Transverse colon (tissue), 4 donors: ENCODE measurements at regions not wholly inside any gene's neighbourhood (a gene's known extent, or its start where the extent isn't known, plus 50 kb on each side); places are given as distances from the start of the nearest gene placed in this dataset.

Source experiments
- DNase-seq: peaks from one replicate; pipeline ENCODE4 v3.0.0-alpha.2; 2019
- H3K27ac ChIP-seq, 4 donors: fragments of 200-600 bp; sonication (generic); 2 replicates each; pipeline ENCODE4 v1.5.1; 2016 to 2018; ENCODE audit warnings: inconsistent platforms in 4 of 4
- H3K27me3 ChIP-seq: fragments of 200-600 bp; sonication (generic); 2 replicates; pipeline ENCODE4 v1.5.1; 2017; ENCODE audit warnings: inconsistent platforms
- H3K36me3 ChIP-seq, 4 donors: fragments of 200-600 bp; sonication (generic); 2 replicates each; pipeline ENCODE4 v1.5.1; 2017 to 2019; ENCODE audit warnings: inconsistent platforms in 4 of 4
- H3K4me1 ChIP-seq, 4 donors: fragments of 200-600 bp; sonication (generic); 2 replicates each; pipeline ENCODE4 v1.5.1; 2017 to 2020; ENCODE audit warnings: inconsistent platforms in 4 of 4
- H3K4me3 ChIP-seq, 4 donors: fragments of 200-600 bp; sonication (generic); 1 replicate in 1 of 4; 2 replicates in 3 of 4; pipeline versions ENCODE4 v1.5.1 to v1.6.1; 2017 to 2019; ENCODE audit warnings: inconsistent platforms in 4 of 4
- H3K9me3 ChIP-seq, 2 donors: fragments of 200-600 bp; sonication (generic); 2 replicates each; pipeline ENCODE4 v1.5.1; 2017 to 2019; ENCODE audit warnings: inconsistent platforms in 2 of 2
- EP300 ChIP-seq: sonication (generic); formaldehyde crosslinking; IDR thresholded peaks from one replicate; pipeline ENCODE4 v1.6.1; 2017; ENCODE audit warnings: antibody characterized with exemption, low read depth
- POLR2A ChIP-seq: fragments of 450-650 bp; IDR thresholded peaks from one replicate; pipeline ENCODE4 v1.6.1; 2016; ENCODE audit warnings: antibody characterized with exemption, mild to moderate bottlenecking, moderate library complexity
- POLR2AphosphoS5 ChIP-seq, 3 donors: sonication (generic); formaldehyde crosslinking; IDR thresholded peaks; one replicate each; pipeline ENCODE4 v1.6.1; 2016; ENCODE audit warnings: antibody characterized with exemption in 3 of 3
- WGBS, 2 donors: methylation state at CpG; one replicate each; pipeline ENCODE4 v1.1.5; 2018; ENCODE audit warnings: low coverage in 1 of 2; 5-methylcytosine and 5-hydroxymethylcytosine counted together
- in situ Hi-C, 4 donors: fragments of 200-750 bp; cut with MboI; loops; one replicate each; pipeline versions ENCODE4 v1.15.0 to v1.15.1; 2017; ENCODE audit warnings: low sequenced_read_pairs in 3 of 4, low pct_ligation_motif_present in 1 of 4, low pct_unique_long_range_greater_than_20kb in 1 of 4
- intact Hi-C: fragments of 100-400 bp; cut with DNase I; formaldehyde crosslinking; loops from one replicate; pipeline ENCODE4 v1.15.1; 2023; ENCODE audit warnings: low total_unique reads
- TF ChIP-seq, protein P1 (sequence below), 5 experiments: fragments of 200-600 bp in 3 of 5; fragments of 450-650 bp in 2 of 5; sonication (generic) in 3 of 5; IDR thresholded peaks; 1 replicate in 2 of 5; 2 replicates in 3 of 5; pipeline ENCODE4 v1.5.1; 2016 to 2017; ENCODE audit warnings: antibody characterized with exemption in 5 of 5, inconsistent platforms in 3 of 5, mild to moderate bottlenecking in 2 of 5, moderate library complexity in 1 of 5

GRCh38 chr14:101364503-101365328 lies 196.6 kb upstream of the DIO3 start:
- H3K4me3 ChIP-seq = no peak overlapping the region
- 58% methylated on average over 42 of the region's 42 CpGs; no CpG with 5 or more reads in 1 of the 2 donors for WGBS, 2 donors
- in situ Hi-C loops (no loop called here), intact Hi-C loops (no loop called here)
- TF ChIP-seq EP300 (peak; percentile 67), POLR2A (no peak), POLR2AphosphoS5 (IDR thresholded peaks at IDR 0.05) (peak; percentile 50 to 74 (median 62))
- TF ChIP-seq, protein P1, sequence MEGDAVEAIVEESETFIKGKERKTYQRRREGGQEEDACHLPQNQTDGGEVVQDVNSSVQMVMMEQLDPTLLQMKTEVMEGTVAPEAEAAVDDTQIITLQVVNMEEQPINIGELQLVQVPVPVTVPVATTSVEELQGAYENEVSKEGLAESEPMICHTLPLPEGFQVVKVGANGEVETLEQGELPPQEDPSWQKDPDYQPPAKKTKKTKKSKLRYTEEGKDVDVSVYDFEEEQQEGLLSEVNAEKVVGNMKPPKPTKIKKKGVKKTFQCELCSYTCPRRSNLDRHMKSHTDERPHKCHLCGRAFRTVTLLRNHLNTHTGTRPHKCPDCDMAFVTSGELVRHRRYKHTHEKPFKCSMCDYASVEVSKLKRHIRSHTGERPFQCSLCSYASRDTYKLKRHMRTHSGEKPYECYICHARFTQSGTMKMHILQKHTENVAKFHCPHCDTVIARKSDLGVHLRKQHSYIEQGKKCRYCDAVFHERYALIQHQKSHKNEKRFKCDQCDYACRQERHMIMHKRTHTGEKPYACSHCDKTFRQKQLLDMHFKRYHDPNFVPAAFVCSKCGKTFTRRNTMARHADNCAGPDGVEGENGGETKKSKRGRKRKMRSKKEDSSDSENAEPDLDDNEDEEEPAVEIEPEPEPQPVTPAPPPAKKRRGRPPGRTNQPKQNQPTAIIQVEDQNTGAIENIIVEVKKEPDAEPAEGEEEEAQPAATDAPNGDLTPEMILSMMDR (IDR thresholded peaks at IDR 0.05) = no peak
- peak; percentile 57 for DNase-seq
- no peaks in the 10 kb centered on the region for H3K9me3 ChIP-seq
- no peaks in the 10 kb centered on the region for H3K27me3 ChIP-seq
- H3K36me3 ChIP-seq = no peaks in the 10 kb centered on the region
- H3K4me1 ChIP-seq = peaks cover 16 to 32% (median 23%) of the 10 kb centered on the region in 4 donors
- peak overlapping the region; percentile 76 to 94 (median 84) for H3K27ac ChIP-seq

GRCh38 chr14:101365329-101366158 lies 195.8 kb upstream of the DIO3 start:
- TF ChIP-seq POLR2A (no peak), POLR2AphosphoS5 (IDR thresholded peaks at IDR 0.05) (no peak), EP300 (no peak)
- TF ChIP-seq, protein P1 (IDR thresholded peaks at IDR 0.05) = no peak
- no peaks in the 10 kb centered on the region for H3K36me3 ChIP-seq
- peaks cover 16 to 32% (median 22%) of the 10 kb centered on the region in 4 donors for H3K4me1 ChIP-seq
- intact Hi-C loops = no loop called here
- H3K4me3 ChIP-seq = no peak overlapping the region
- in situ Hi-C loops = no loop called here
- DNase-seq = no peak
- WGBS, 2 donors = 72% methylated on average over 20 of the region's 20 CpGs; no CpG with 5 or more reads in 1 of the 2 donors
- H3K27me3 ChIP-seq = no peaks in the 10 kb centered on the region
- H3K27ac ChIP-seq = peak overlapping the region; percentile 76 to 94 (median 84)
- no peaks in the 10 kb centered on the region for H3K9me3 ChIP-seq

DNA sequence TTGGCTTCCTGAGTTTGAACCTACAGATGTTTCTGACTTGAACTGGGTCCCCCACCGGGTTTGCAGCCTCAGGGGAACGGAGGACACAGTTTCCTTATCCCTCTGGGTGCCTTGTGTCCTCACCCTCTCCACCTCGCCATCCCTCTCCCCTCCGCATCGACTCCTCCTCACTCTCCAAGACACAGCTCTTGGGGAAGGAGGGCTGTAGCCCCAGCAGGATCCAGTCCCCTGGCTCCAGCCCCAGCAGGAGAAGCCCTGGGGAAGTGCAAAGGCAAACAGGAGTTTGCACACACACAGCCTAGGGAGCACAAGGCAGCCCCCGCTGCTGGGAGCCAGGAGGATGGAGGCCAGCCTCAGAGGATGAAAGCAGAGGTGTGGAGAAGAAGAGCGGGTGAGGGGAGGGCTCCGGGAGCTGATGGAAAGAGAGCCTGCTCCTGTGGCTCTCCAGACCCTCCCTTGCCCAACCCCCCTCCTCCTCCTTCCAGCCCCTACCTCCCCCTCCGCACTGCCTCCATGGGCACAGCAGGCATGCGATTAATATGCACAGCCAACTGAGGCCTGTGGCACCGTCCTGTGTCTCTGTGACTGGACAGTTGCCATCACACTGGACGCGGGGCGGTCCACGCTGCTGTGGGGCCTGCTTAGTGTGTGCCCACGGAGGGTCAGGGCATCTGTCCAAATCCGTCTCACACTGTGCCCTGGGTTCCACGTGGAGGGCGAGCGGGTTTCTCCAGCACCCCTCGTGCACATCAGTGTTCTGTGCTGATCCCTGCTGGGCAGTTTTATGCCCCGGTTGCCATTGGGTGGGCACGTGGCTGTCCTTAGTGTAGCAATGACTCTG lies 193.7 kb upstream of the DIO3 start:
- H3K27ac ChIP-seq = no peak overlapping the region
- in situ Hi-C loops (no loop called here), intact Hi-C loops (no loop called here)
- H3K9me3 ChIP-seq = no peaks in the 10 kb centered on the region
- no peaks in the 10 kb centered on the region for H3K36me3 ChIP-seq
- DNase-seq = no peak
- WGBS, 2 donors = 77 to 91% methylated on average over 6 to 23 of the region's 23 CpGs
- H3K4me1 ChIP-seq = peaks cover 13 to 19% (median 17%) of the 10 kb centered on the region in 4 donors
- no peak for TF ChIP-seq POLR2A
- no peak for TF ChIP-seq POLR2AphosphoS5 (IDR thresholded peaks at IDR 0.05)
- TF ChIP-seq EP300 = no peak
- TF ChIP-seq, protein P1 (IDR thresholded peaks at IDR 0.05) = no peak
- no peaks in the 10 kb centered on the region for H3K27me3 ChIP-seq
- H3K4me3 ChIP-seq = no peak overlapping the region
